ENCODE measurements at regions not wholly inside any gene's neighbourhood (a gene's known extent, or its start where the extent isn't known, plus 50 kb on each side); places are given as distances from the start of the nearest gene placed in this dataset.

DNA sequence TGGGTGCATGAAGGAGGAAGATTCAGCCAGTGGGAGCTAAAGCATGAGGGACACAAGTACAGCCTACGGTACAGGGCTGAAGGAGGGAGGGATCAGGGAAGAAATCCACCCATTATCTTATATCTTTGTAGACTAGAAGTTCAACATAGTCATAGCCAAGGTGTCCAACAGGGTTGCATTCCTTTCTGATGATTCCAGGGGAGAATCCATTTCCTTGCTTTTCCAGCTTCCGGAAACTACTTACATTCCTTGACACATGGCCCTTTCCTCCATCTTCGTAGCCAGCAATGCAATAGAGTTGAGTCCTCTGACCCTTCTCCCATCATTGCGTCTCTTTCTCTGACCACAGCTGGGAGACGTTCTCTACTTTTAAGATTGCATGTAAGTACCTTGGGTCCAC lies 471.0 kb upstream of the SEMA6D start (continued):
- TF ChIP-seq CBX3 (IDR thresholded peaks at IDR 0.05; ENCODE audit: low read depth) (no peak), JUND (IDR thresholded peaks at IDR 0.05) (no peak), SP1 (IDR thresholded peaks at IDR 0.05; ENCODE audit: low read depth) (no peak), SRF (IDR thresholded peaks at IDR 0.05; ENCODE audit: low read depth) (no peak), POLR2A (IDR thresholded peaks at IDR 0.05; ENCODE audit: borderline replicate concordance, extremely low read depth, insufficient read depth, insufficient read length) (no peak), ZNF274 (IDR thresholded peaks at IDR 0.05; ENCODE audit: low read depth, low read length) (no peak), SIN3A (IDR thresholded peaks at IDR 0.05; ENCODE audit: low read depth) (no peak), YY1 (IDR thresholded peaks at IDR 0.05; ENCODE audit: extremely low read depth, insufficient replicate concordance, low read depth, low read length) (no peak), TCF7L2 (IDR thresholded peaks at IDR 0.05; ENCODE audit: borderline replicate concordance, extremely low read depth, insufficient read depth, insufficient read length) (no peak), ELF1 (IDR thresholded peaks at IDR 0.05; ENCODE audit: borderline replicate concordance, low read depth) (no peak), ZFX (IDR thresholded peaks at IDR 0.05) (no peak)
- TF ChIP-seq, protein P1, sequence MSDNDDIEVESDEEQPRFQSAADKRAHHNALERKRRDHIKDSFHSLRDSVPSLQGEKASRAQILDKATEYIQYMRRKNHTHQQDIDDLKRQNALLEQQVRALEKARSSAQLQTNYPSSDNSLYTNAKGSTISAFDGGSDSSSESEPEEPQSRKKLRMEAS (IDR thresholded peaks at IDR 0.05) = no peak

DNA sequence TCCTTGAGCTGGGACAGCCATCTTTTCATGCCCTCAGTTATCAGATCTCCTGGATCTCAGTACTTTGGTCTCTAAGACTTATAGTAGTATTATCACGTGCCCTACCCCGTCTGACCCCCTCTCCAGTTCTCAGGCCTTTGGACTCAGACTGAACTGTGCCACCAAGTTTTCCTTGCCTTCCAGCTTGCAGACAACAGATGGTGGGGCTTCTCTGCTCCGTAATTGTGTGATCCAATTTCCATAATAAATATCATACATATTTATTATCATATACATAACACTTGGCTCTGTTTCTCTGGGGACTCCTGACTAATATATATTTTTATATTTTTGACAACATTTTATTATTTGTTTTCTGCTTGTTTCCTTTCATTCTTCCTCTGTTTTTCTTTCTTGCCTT lies 458.8 kb upstream of the SEMA6D start:
- no peaks in the 10 kb centered on the region for H3K4me1 ChIP-seq (ENCODE audit: control insufficient read depth in 1 of 2, insufficient read depth in 2 of 2, low read length in 2 of 2)
- POLR2A ChIA-PET = no interaction called here
- TF ChIP-seq RAD21 (IDR thresholded peaks at IDR 0.05; ENCODE audit: low read depth) (no peak), JUND (IDR thresholded peaks at IDR 0.05) (no peak), SIN3A (IDR thresholded peaks at IDR 0.05; ENCODE audit: low read depth) (no peak), ZFX (IDR thresholded peaks at IDR 0.05) (no peak), ELF1 (IDR thresholded peaks at IDR 0.05; ENCODE audit: borderline replicate concordance, low read depth) (no peak), CBX3 (IDR thresholded peaks at IDR 0.05; ENCODE audit: low read depth) (no peak), POLR2A (IDR thresholded peaks at IDR 0.05; ENCODE audit: borderline replicate concordance, extremely low read depth, insufficient read depth, insufficient read length) (no peak), CEBPB (IDR thresholded peaks at IDR 0.05; ENCODE audit: low read depth) (no peak), YY1 (IDR thresholded peaks at IDR 0.05; ENCODE audit: extremely low read depth, insufficient replicate concordance, low read depth, low read length) (no peak), EGR1 (IDR thresholded peaks at IDR 0.05; ENCODE audit: low read depth) (no peak)
- TF ChIP-seq, protein P2, sequence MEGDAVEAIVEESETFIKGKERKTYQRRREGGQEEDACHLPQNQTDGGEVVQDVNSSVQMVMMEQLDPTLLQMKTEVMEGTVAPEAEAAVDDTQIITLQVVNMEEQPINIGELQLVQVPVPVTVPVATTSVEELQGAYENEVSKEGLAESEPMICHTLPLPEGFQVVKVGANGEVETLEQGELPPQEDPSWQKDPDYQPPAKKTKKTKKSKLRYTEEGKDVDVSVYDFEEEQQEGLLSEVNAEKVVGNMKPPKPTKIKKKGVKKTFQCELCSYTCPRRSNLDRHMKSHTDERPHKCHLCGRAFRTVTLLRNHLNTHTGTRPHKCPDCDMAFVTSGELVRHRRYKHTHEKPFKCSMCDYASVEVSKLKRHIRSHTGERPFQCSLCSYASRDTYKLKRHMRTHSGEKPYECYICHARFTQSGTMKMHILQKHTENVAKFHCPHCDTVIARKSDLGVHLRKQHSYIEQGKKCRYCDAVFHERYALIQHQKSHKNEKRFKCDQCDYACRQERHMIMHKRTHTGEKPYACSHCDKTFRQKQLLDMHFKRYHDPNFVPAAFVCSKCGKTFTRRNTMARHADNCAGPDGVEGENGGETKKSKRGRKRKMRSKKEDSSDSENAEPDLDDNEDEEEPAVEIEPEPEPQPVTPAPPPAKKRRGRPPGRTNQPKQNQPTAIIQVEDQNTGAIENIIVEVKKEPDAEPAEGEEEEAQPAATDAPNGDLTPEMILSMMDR (IDR thresholded peaks at IDR 0.05 in 2 of 3, conservative IDR thresholded peaks at IDR 0.05 in 1 of 3; ENCODE audit: borderline replicate concordance in 1 of 3, insufficient read depth in 1 of 3, low read depth in 2 of 3, low read length in 2 of 3) = no peak
- TF ChIP-seq, protein P1 (IDR thresholded peaks at IDR 0.05) = no peak
- TF ChIP-seq, protein P3, sequence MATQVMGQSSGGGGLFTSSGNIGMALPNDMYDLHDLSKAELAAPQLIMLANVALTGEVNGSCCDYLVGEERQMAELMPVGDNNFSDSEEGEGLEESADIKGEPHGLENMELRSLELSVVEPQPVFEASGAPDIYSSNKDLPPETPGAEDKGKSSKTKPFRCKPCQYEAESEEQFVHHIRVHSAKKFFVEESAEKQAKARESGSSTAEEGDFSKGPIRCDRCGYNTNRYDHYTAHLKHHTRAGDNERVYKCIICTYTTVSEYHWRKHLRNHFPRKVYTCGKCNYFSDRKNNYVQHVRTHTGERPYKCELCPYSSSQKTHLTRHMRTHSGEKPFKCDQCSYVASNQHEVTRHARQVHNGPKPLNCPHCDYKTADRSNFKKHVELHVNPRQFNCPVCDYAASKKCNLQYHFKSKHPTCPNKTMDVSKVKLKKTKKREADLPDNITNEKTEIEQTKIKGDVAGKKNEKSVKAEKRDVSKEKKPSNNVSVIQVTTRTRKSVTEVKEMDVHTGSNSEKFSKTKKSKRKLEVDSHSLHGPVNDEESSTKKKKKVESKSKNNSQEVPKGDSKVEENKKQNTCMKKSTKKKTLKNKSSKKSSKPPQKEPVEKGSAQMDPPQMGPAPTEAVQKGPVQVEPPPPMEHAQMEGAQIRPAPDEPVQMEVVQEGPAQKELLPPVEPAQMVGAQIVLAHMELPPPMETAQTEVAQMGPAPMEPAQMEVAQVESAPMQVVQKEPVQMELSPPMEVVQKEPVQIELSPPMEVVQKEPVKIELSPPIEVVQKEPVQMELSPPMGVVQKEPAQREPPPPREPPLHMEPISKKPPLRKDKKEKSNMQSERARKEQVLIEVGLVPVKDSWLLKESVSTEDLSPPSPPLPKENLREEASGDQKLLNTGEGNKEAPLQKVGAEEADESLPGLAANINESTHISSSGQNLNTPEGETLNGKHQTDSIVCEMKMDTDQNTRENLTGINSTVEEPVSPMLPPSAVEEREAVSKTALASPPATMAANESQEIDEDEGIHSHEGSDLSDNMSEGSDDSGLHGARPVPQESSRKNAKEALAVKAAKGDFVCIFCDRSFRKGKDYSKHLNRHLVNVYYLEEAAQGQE (IDR thresholded peaks at IDR 0.05; ENCODE audit: low read depth) = no peak
- TF ChIP-seq, protein P4, sequence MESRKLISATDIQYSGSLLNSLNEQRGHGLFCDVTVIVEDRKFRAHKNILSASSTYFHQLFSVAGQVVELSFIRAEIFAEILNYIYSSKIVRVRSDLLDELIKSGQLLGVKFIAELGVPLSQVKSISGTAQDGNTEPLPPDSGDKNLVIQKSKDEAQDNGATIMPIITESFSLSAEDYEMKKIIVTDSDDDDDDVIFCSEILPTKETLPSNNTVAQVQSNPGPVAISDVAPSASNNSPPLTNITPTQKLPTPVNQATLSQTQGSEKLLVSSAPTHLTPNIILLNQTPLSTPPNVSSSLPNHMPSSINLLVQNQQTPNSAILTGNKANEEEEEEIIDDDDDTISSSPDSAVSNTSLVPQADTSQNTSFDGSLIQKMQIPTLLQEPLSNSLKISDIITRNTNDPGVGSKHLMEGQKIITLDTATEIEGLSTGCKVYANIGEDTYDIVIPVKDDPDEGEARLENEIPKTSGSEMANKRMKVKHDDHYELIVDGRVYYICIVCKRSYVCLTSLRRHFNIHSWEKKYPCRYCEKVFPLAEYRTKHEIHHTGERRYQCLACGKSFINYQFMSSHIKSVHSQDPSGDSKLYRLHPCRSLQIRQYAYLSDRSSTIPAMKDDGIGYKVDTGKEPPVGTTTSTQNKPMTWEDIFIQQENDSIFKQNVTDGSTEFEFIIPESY (IDR thresholded peaks at IDR 0.05; ENCODE audit: extremely low read depth, insufficient replicate concordance, low read length) = no peak

More for the DNA sequence above, 458.8 kb upstream of the SEMA6D start:
- Histone ChIP-seq H3K79me2 (ENCODE audit: insufficient read depth, low read length) (no peaks in the 10 kb centered on the region), H3K9ac (ENCODE audit: low read length) (no peak overlapping the region), H3K4me2 (ENCODE audit: low read length) (no peak overlapping the region), H4K20me1 (ENCODE audit: insufficient read depth) (no peaks in the 10 kb centered on the region), H2AFZ (ENCODE audit: low read depth, low read length, poor library complexity, severe bottlenecking) (no peak overlapping the region), H3K9me2 (ENCODE audit: insufficient read depth) (no peaks in the 10 kb centered on the region), H3K27me3 (ENCODE audit: insufficient read depth, low read length) (no peaks in the 10 kb centered on the region), H3K9me3 (ENCODE audit: control insufficient read depth in 1 of 2, insufficient read depth in 1 of 2, low read depth in 1 of 2, low read length in 2 of 2) (peaks cover 7 to 22% of the 10 kb centered on the region in 2 experiments; a peak in 2 of 4 replicates), H3K4me3 (replicated peaks in 1 of 2; ENCODE audit: low read depth in 1 of 2, low read length in 2 of 2) (no peak overlapping the region), H3K36me3 (ENCODE audit: control insufficient read depth in 1 of 2, insufficient read depth in 2 of 2, low read length in 2 of 2) (no peaks in the 10 kb centered on the region), H3K27ac (ENCODE audit: low read depth, low read length) (no peak overlapping the region)
- ATAC-seq = no peak
- ChIA-PET CTCF (no interaction called here), RAD21 (ENCODE audit: low non-redundant PET in 1 of 2, low total read pairs in 2 of 2, uncharacterized antibody in 2 of 2, unreplicated experiment in 2 of 2) (no interaction called here)
- DNase-seq (ENCODE audit: low read depth, low spot score) = no peak
- intact Hi-C loops (cut with micrococcal nuclease) = no loop called here
- BruUV-seq (replicated peaks) = no TSS peak

Measured in HCT116 (cell line).